ENCODE measurements at regions not wholly inside any gene's neighbourhood (a gene's known extent, or its start where the extent isn't known, plus 50 kb on each side); places are given as distances from the start of the nearest gene placed in this dataset.

- Histone ChIP-seq H3K27ac (ENCODE audit: low read depth, low read length, poor library complexity, severe bottlenecking) (no peak overlapping the region), H3K4me2 (ENCODE audit: low read length) (no peak overlapping the region), H4K20me1 (ENCODE audit: insufficient read depth, low read length) (no peaks in the 10 kb centered on the region), H3K4me3 (ENCODE audit: low read depth, low read length, poor library complexity, severe bottlenecking) (no peak overlapping the region), H3K4me1 (ENCODE audit: insufficient read depth, low read length, poor library complexity, severe bottlenecking) (no peaks in the 10 kb centered on the region), H3K79me2 (ENCODE audit: insufficient read depth, low read depth, low read length) (no peaks in the 10 kb centered on the region), H3K36me3 (ENCODE audit: insufficient read depth, low read length) (no peaks in the 10 kb centered on the region), H2AFZ (ENCODE audit: low read length) (no peak overlapping the region), H3K9me2 (ENCODE audit: insufficient read depth, low read length) (no peaks in the 10 kb centered on the region), H3K9me3 (ENCODE audit: low read length) (no peaks in the 10 kb centered on the region)
- no peak for DNase-seq (ENCODE audit: low spot score)
- intact Hi-C loops (cut with micrococcal nuclease; ENCODE audit: unreplicated experiment): no loop called here
- POLR2A ChIA-PET: interaction anchor here (0.6 to 1.1 kb wide), 2 partner anchors 21 to 112 kb away, joined by 3 read pairs; no protein-coding TSS in a partner anchor
- no TSS peak for BruUV-seq (replicated peaks)
- no peak for TF ChIP-seq CTCF (conservative IDR thresholded peaks at IDR 0.05; ENCODE audit: low read length)
- TF ChIP-seq EZH2phosphoT487 (IDR thresholded peaks at IDR 0.05; ENCODE audit: borderline replicate concordance, low read depth, low read length): no peak
- CTCF ChIA-PET (ENCODE audit: unreplicated experiment): no interaction called here
These were observed 322.6 kb downstream of the TFEC start for GRCh38 chr7:115708013-115708341.

- Histone ChIP-seq H3K79me2 (ENCODE audit: insufficient read depth, low read depth, low read length) (no peaks in the 10 kb centered on the region), H3K4me1 (ENCODE audit: insufficient read depth, low read length, poor library complexity, severe bottlenecking) (no peaks in the 10 kb centered on the region), H3K27ac (ENCODE audit: low read depth, low read length, poor library complexity, severe bottlenecking) (no peak overlapping the region), H2AFZ (ENCODE audit: low read length) (no peak overlapping the region), H3K36me3 (ENCODE audit: insufficient read depth, low read length) (no peaks in the 10 kb centered on the region), H4K20me1 (ENCODE audit: insufficient read depth, low read length) (no peaks in the 10 kb centered on the region), H3K9me2 (ENCODE audit: insufficient read depth, low read length) (no peaks in the 10 kb centered on the region), H3K9me3 (ENCODE audit: low read length) (no peaks in the 10 kb centered on the region), H3K4me2 (ENCODE audit: low read length) (no peak overlapping the region), H3K4me3 (ENCODE audit: low read depth, low read length, poor library complexity, severe bottlenecking) (no peak overlapping the region)
- ChIA-PET POLR2A (interaction anchor here (0.6 to 1.1 kb wide), 2 partner anchors 22 to 111 kb away, joined by 3 read pairs; no protein-coding TSS in a partner anchor), CTCF (ENCODE audit: unreplicated experiment) (no interaction called here)
- peak; percentile 13 for DNase-seq (ENCODE audit: low spot score)
- intact Hi-C loops (cut with micrococcal nuclease; ENCODE audit: unreplicated experiment): no loop called here
- TF ChIP-seq EZH2phosphoT487 (IDR thresholded peaks at IDR 0.05; ENCODE audit: borderline replicate concordance, low read depth, low read length) (no peak), CTCF (conservative IDR thresholded peaks at IDR 0.05; ENCODE audit: low read length) (peak; percentile 39; the same call in 1 of the 2 replicates)
- BruUV-seq (replicated peaks): no TSS peak
These were observed 323.1 kb downstream of the TFEC start for GRCh38 chr7:115707258-115708012.

- Histone ChIP-seq H3K4me1 (ENCODE audit: insufficient read depth, low read length, poor library complexity, severe bottlenecking) (no peaks in the 10 kb centered on the region), H3K79me2 (ENCODE audit: insufficient read depth, low read depth, low read length) (no peaks in the 10 kb centered on the region), H3K27ac (ENCODE audit: low read depth, low read length, poor library complexity, severe bottlenecking) (no peak overlapping the region), H3K4me2 (ENCODE audit: low read length) (no peak overlapping the region), H4K20me1 (ENCODE audit: insufficient read depth, low read length) (no peaks in the 10 kb centered on the region), H3K36me3 (ENCODE audit: insufficient read depth, low read length) (no peaks in the 10 kb centered on the region), H2AFZ (ENCODE audit: low read length) (no peak overlapping the region), H3K9me3 (ENCODE audit: low read length) (no peaks in the 10 kb centered on the region), H3K9me2 (ENCODE audit: insufficient read depth, low read length) (no peaks in the 10 kb centered on the region), H3K4me3 (ENCODE audit: low read depth, low read length, poor library complexity, severe bottlenecking) (no peak overlapping the region)
- DNase-seq (ENCODE audit: low spot score): no peak
- CTCF ChIA-PET (ENCODE audit: unreplicated experiment): no interaction called here
- BruUV-seq (replicated peaks): no TSS peak
- TF ChIP-seq EZH2phosphoT487 (IDR thresholded peaks at IDR 0.05; ENCODE audit: borderline replicate concordance, low read depth, low read length): no peak
- no peak for TF ChIP-seq CTCF (conservative IDR thresholded peaks at IDR 0.05; ENCODE audit: low read length)
- intact Hi-C loops (cut with micrococcal nuclease; ENCODE audit: unreplicated experiment): no loop called here
- POLR2A ChIA-PET: interaction anchor here (0.6 kb wide), 1 partner anchor 30 kb away, joined by 3 read pairs; no protein-coding TSS in a partner anchor
These were observed 325.7 kb downstream of the TFEC start for GRCh38 chr7:115704884-115705283.
